ENCODE measurements at regions not wholly inside any gene's neighbourhood (a gene's known extent, or its start where the extent isn't known, plus 50 kb on each side); places are given as distances from the start of the nearest gene placed in this dataset.
A peak's percentile ranks its signal among the peaks of the same experiment; 100 is the strongest.

DNA sequence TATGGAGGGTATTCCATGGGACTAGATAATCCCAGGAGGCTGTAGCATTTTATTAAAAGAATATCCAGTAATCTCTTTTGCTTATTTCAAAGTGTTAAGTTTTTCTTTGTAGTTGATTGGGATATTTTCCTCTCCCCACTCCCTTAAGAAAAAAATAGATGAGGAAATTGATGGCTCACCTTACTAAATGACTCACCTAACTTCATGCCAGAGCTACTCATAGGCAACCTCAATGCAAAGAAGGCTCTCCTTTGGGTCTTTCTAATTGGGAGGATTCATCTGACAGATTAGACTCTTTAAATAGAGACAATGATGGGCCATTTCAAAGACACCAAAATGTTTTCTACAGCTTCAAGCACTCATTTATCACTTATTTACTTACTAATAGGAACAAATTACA is 528.5 kb upstream of the BTBD3 start:
- peak; percentile 87 for ATAC-seq (ENCODE audit: low read depth)
- no peaks in the 10 kb centered on the region for H3K36me3 ChIP-seq (ENCODE audit: low read depth)

DNA sequence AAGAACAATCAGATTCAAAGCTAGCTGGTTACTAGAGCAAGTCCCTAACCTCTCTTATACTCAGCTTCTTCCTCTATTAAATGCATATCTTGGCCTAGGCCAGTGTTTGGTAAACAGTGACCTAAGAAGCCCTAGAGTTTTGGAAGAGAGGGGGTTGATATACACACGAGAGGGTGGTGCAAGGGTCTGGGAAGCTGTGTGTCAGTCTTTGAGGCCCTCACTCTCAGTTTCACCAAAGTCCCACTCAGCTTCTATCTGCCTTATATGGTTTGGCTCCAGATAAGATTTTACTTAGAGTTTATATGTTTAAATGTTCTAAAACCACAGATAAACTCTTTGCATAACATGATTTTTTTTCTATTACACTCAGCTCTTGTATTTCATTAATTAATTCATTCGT is 526.1 kb upstream of the BTBD3 start:
- ATAC-seq (ENCODE audit: low read depth): no peak
- Histone ChIP-seq H3K4me1 (ENCODE audit: insufficient read depth, poor library complexity, severe bottlenecking) (peaks cover 33% of the 10 kb centered on the region), H3K27me3 (ENCODE audit: insufficient read depth, poor library complexity, severe bottlenecking) (no peaks in the 10 kb centered on the region), H3K9me3 (ENCODE audit: severe bottlenecking) (no peaks in the 10 kb centered on the region), H3K27ac (ENCODE audit: poor library complexity, severe bottlenecking) (no peak overlapping the region), H3K36me3 (ENCODE audit: low read depth) (no peaks in the 10 kb centered on the region), H3K4me3 (ENCODE audit: severe bottlenecking) (no peak overlapping the region)
- no peak for DNase-seq (ENCODE audit: low spot score)
- TF ChIP-seq, protein P1, sequence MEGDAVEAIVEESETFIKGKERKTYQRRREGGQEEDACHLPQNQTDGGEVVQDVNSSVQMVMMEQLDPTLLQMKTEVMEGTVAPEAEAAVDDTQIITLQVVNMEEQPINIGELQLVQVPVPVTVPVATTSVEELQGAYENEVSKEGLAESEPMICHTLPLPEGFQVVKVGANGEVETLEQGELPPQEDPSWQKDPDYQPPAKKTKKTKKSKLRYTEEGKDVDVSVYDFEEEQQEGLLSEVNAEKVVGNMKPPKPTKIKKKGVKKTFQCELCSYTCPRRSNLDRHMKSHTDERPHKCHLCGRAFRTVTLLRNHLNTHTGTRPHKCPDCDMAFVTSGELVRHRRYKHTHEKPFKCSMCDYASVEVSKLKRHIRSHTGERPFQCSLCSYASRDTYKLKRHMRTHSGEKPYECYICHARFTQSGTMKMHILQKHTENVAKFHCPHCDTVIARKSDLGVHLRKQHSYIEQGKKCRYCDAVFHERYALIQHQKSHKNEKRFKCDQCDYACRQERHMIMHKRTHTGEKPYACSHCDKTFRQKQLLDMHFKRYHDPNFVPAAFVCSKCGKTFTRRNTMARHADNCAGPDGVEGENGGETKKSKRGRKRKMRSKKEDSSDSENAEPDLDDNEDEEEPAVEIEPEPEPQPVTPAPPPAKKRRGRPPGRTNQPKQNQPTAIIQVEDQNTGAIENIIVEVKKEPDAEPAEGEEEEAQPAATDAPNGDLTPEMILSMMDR (IDR thresholded peaks at IDR 0.05; ENCODE audit: poor library complexity, severe bottlenecking): no peak

More for the DNA sequence above, 528.5 kb upstream of the BTBD3 start:
- Histone ChIP-seq H3K9me3 (ENCODE audit: severe bottlenecking) (no peaks in the 10 kb centered on the region), H3K27me3 (ENCODE audit: insufficient read depth, poor library complexity, severe bottlenecking) (no peaks in the 10 kb centered on the region), H3K4me3 (ENCODE audit: severe bottlenecking) (no peak overlapping the region), H3K27ac (ENCODE audit: poor library complexity, severe bottlenecking) (peak overlapping the region; percentile 66), H3K4me1 (ENCODE audit: insufficient read depth, poor library complexity, severe bottlenecking) (peaks cover 32% of the 10 kb centered on the region)
- no peak for DNase-seq (ENCODE audit: low spot score)
- TF ChIP-seq, protein P1 (IDR thresholded peaks at IDR 0.05; ENCODE audit: poor library complexity, severe bottlenecking): no peak

DNA sequence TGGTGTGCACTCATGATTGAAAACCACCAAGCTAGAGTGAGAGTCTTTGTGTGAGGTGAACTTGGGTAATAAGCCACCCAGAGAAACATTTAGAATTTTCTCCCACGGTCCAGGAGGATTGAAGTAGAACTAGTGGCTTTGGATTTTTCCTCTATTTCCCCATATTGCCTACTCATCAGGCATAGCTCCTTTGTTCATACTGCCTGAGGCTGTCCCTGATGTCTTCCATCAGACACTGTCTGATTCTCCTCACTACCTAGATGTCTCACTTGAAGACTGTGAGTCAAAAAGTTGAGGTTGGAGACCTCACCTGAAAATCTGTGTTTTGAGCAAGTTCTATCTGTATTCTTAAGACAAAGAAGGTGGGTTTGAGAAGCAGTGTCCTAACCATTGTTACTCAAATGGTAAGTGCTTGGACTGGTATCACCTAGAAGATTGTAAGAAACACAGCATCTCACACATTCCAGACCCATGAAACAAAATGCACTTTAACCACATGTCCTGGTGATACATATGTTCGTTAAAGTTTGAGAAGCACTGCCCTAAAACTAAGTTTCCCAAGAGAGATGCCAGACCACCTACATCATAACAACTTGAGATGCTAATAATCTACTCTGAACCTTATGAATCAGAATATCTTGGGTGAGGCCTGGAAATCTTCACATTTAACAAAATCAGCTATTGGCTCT is 523.4 kb upstream of the BTBD3 start:
- Histone ChIP-seq H3K4me1 (ENCODE audit: insufficient read depth, poor library complexity, severe bottlenecking) (peaks cover 19% of the 10 kb centered on the region), H3K27me3 (ENCODE audit: insufficient read depth, poor library complexity, severe bottlenecking) (no peaks in the 10 kb centered on the region), H3K36me3 (ENCODE audit: low read depth) (no peaks in the 10 kb centered on the region), H3K9me3 (ENCODE audit: severe bottlenecking) (no peaks in the 10 kb centered on the region), H3K27ac (ENCODE audit: poor library complexity, severe bottlenecking) (peak overlapping the region; percentile 66), H3K4me3 (ENCODE audit: severe bottlenecking) (no peak overlapping the region)
- DNase-seq (ENCODE audit: low spot score) (no peak), ATAC-seq (ENCODE audit: low read depth) (peak; percentile 92)
- TF ChIP-seq, protein P1 (IDR thresholded peaks at IDR 0.05; ENCODE audit: poor library complexity, severe bottlenecking): no peak

DNA sequence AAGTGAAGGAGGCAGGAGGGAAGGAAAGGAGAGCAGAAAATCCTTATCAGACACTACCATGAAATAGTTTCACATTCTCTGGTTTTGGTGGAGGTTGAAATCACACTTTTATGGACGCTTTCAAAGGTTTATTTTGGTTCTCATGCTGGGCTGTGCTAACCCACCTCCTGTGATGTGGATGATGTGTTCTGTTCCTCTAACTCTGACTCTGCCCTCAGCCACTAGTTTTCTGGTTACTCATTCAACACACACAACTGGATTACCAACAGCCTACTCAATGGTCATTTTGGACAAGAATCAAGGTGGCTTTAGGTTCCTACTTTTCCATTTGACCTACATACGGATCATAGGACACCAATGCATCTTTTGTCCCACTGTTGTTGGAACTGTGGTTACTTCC is 522.1 kb upstream of the BTBD3 start:
- Histone ChIP-seq H3K9me3 (ENCODE audit: severe bottlenecking) (no peaks in the 10 kb centered on the region), H3K27me3 (ENCODE audit: insufficient read depth, poor library complexity, severe bottlenecking) (no peaks in the 10 kb centered on the region), H3K36me3 (ENCODE audit: low read depth) (no peaks in the 10 kb centered on the region), H3K27ac (ENCODE audit: poor library complexity, severe bottlenecking) (peak overlapping the region; percentile 66), H3K4me1 (ENCODE audit: insufficient read depth, poor library complexity, severe bottlenecking) (peaks cover 22% of the 10 kb centered on the region), H3K4me3 (ENCODE audit: severe bottlenecking) (no peak overlapping the region)
- ATAC-seq (ENCODE audit: low read depth): no peak
- DNase-seq (ENCODE audit: low spot score): no peak
- TF ChIP-seq, protein P1 (IDR thresholded peaks at IDR 0.05; ENCODE audit: poor library complexity, severe bottlenecking): no peak

DNA sequence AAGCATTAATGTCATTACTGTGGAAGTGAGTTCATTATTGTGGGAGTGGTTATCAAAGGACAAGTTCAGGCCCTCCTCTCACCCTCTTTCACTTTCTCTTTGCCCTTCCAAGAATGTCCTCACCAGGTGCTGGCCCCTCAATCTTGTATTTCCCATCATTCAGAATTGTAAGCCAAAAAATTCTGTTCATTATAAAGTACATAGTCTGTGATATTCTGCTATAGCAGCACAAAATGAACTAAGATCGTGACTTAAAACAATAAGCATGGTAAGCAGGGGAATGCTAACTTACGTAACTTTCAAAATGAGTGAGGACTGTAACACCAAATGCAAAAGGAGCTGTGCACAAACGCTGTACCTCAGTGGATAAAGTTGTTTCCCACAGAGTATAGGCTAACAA is 515.7 kb upstream of the BTBD3 start:
- Histone ChIP-seq H3K27ac (ENCODE audit: poor library complexity, severe bottlenecking) (no peak overlapping the region), H3K4me1 (ENCODE audit: insufficient read depth, poor library complexity, severe bottlenecking) (peaks cover 20% of the 10 kb centered on the region), H3K36me3 (ENCODE audit: low read depth) (no peaks in the 10 kb centered on the region), H3K9me3 (ENCODE audit: severe bottlenecking) (no peaks in the 10 kb centered on the region), H3K4me3 (ENCODE audit: severe bottlenecking) (no peak overlapping the region), H3K27me3 (ENCODE audit: insufficient read depth, poor library complexity, severe bottlenecking) (no peaks in the 10 kb centered on the region)
- peak; percentile 36; the same call in 1 of the 3 replicates for ATAC-seq (ENCODE audit: low read depth)
- no peak for DNase-seq (ENCODE audit: low spot score)
- TF ChIP-seq, protein P1 (IDR thresholded peaks at IDR 0.05; ENCODE audit: poor library complexity, severe bottlenecking): no peak

Data from RWPE2 (cell line).